Mesenchymal stem cell (in vitro differentiated cells and primary cell): ENCODE measurements at regions not wholly inside any gene's neighbourhood (a gene's known extent, or its start where the extent isn't known, plus 50 kb on each side); places are given as distances from the start of the nearest gene placed in this dataset.
"Not testable (repeated sequence)": the region's sequence is repeated elsewhere in the genome, so short reads cannot be mapped to it uniquely, and the experiment has no call there.

ENCODE experiments used
- DNase-seq: peaks from one replicate; pipeline ENCODE4 v3.0.0-alpha.2; 2013
- H2AFZ ChIP-seq: one replicate; pipeline ENCODE4 v1.6.1; 2013; ENCODE audit warnings: low read depth, mild to moderate bottlenecking, control low read depth, inconsistent platforms, low read length, moderate library complexity
- H2AK5ac ChIP-seq: 2 replicates; pipeline ENCODE4 v1.6.1; 2013; ENCODE audit warnings: low read length, moderate library complexity, mild to moderate bottlenecking, inconsistent platforms; ENCODE audit not compliant: severe bottlenecking
- H2BK120ac ChIP-seq: one replicate; pipeline ENCODE4 v1.6.1; 2013; ENCODE audit warnings: low read depth, mild to moderate bottlenecking, inconsistent platforms, low read length, moderate library complexity
- H2BK12ac ChIP-seq, 2 experiments: one replicate each; pipeline ENCODE4 v1.6.1; 2013; ENCODE audit warnings: inconsistent platforms in 2 of 2, low read length in 2 of 2, mild to moderate bottlenecking in 2 of 2, moderate library complexity in 2 of 2, control low read depth in 1 of 2
- H2BK15ac ChIP-seq: one replicate; pipeline ENCODE4 v1.6.1; 2013; ENCODE audit warnings: mild to moderate bottlenecking, low read depth, inconsistent platforms; ENCODE audit not compliant: poor library complexity, severe bottlenecking
- H2BK5ac ChIP-seq: 2 replicates; pipeline ENCODE4 v1.6.1; 2013; ENCODE audit warnings: low read depth, mild to moderate bottlenecking, low read length, control low read depth, inconsistent platforms; ENCODE audit not compliant: poor library complexity, severe bottlenecking
- H3K14ac ChIP-seq, 2 experiments: one replicate each; pipeline ENCODE4 v1.6.1; 2013; ENCODE audit warnings: inconsistent platforms in 2 of 2, low read length in 2 of 2, control low read depth in 1 of 2, mild to moderate bottlenecking in 1 of 2, moderate library complexity in 1 of 2
- H3K18ac ChIP-seq, 2 experiments: one replicate each; pipeline ENCODE4 v1.6.1; 2013; ENCODE audit warnings: inconsistent platforms in 2 of 2, low read length in 2 of 2, control low read depth in 1 of 2, low read depth in 1 of 2, mild to moderate bottlenecking in 1 of 2
- H3K23ac ChIP-seq, 2 experiments: one replicate each; pipeline ENCODE4 v1.6.1; 2013; ENCODE audit warnings: inconsistent platforms in 2 of 2, low read length in 2 of 2, mild to moderate bottlenecking in 2 of 2, moderate library complexity in 2 of 2, control low read depth in 1 of 2
- H3K27ac ChIP-seq: 2 replicates; pipeline ENCODE4 v1.5.1; 2013; ENCODE audit warnings: mild to moderate bottlenecking, moderate library complexity, low read length, control low read depth, inconsistent platforms; ENCODE audit not compliant: poor library complexity, severe bottlenecking
- H3K27me3 ChIP-seq, 2 experiments: 2 replicates each; pipeline versions ENCODE4 v1.6.1 to v1.7.0; 2013; ENCODE audit warnings: low read length in 2 of 2, mild to moderate bottlenecking in 2 of 2, moderate library complexity in 2 of 2, control low read depth in 1 of 2, inconsistent platforms in 1 of 2; ENCODE audit not compliant: control insufficient read depth in 1 of 2, insufficient read depth in 1 of 2
- H3K36me3 ChIP-seq, 2 experiments: 2 replicates each; pipeline versions ENCODE4 v1.6.1 to v1.7.0; 2013; ENCODE audit warnings: low read length in 2 of 2, control low read depth in 1 of 2, inconsistent platforms in 1 of 2, low read depth in 1 of 2, mild to moderate bottlenecking in 1 of 2; ENCODE audit not compliant: insufficient read depth in 2 of 2, control insufficient read depth in 1 of 2
- H3K4ac ChIP-seq, 2 experiments: one replicate each; pipeline ENCODE4 v1.6.1; 2013; ENCODE audit warnings: inconsistent platforms in 2 of 2, low read length in 2 of 2, mild to moderate bottlenecking in 2 of 2, moderate library complexity in 2 of 2, control low read depth in 1 of 2, low read depth in 1 of 2
- H3K4me1 ChIP-seq: 2 replicates; pipeline ENCODE4 v1.6.1; 2013; ENCODE audit warnings: low read depth, low read length, control low read depth; ENCODE audit not compliant: control insufficient read depth, insufficient read depth
- H3K4me2 ChIP-seq: 2 replicates; pipeline ENCODE4 v1.6.1; 2013; ENCODE audit warnings: low read length, mild to moderate bottlenecking, inconsistent platforms; ENCODE audit not compliant: poor library complexity, severe bottlenecking
- H3K4me3 ChIP-seq, 2 experiments: 2 replicates each; pipeline versions ENCODE4 v1.5.1 to v1.7.0; 2013; ENCODE audit warnings: low read length in 2 of 2, mild to moderate bottlenecking in 2 of 2, control low read depth in 1 of 2, low read depth in 1 of 2; ENCODE audit not compliant: insufficient read depth in 1 of 2
- H3K79me1 ChIP-seq: replicated peaks from 2 replicates; pipeline ENCODE4 v1.6.1; 2013; ENCODE audit warnings: mild to moderate bottlenecking, control low read depth, low read length, inconsistent platforms; ENCODE audit not compliant: poor library complexity, severe bottlenecking
- H3K9ac ChIP-seq: 2 replicates; pipeline ENCODE4 v1.7.0; 2013; ENCODE audit warnings: mild to moderate bottlenecking, low read length, moderate library complexity
- H3K9me3 ChIP-seq: 2 replicates; pipeline ENCODE4 v1.7.0; 2013; ENCODE audit warnings: mild to moderate bottlenecking, low read length; ENCODE audit not compliant: control insufficient read depth
- H4K8ac ChIP-seq: one replicate; pipeline ENCODE4 v1.6.1; 2013; ENCODE audit warnings: inconsistent platforms, mild to moderate bottlenecking, low read length, moderate library complexity
- H4K91ac ChIP-seq: one replicate; pipeline ENCODE4 v1.6.1; 2013; ENCODE audit warnings: mild to moderate bottlenecking, low read length, inconsistent platforms
- WGBS: methylation state at CpG from one replicate; pipeline ENCODE4 v1.1.7; 2013; ENCODE audit warnings: mixed read lengths; 5-methylcytosine and 5-hydroxymethylcytosine counted together

- Histone ChIP-seq H3K4me2 (no peak overlapping the region), H2AFZ (no peak overlapping the region), H3K4ac (no peak overlapping the region), H3K4me3 (no peak overlapping the region), H2BK5ac (no peak overlapping the region), H2AK5ac (no peak overlapping the region), H3K14ac (no peak overlapping the region), H3K27ac (no peak overlapping the region), H3K9me3 (no peaks in the 10 kb centered on the region), H3K9ac (no peak overlapping the region), H2BK120ac (no peak overlapping the region), H3K23ac (no peak overlapping the region), H2BK12ac (no peak overlapping the region), H3K27me3 (peaks cover 0 to 7% of the 10 kb centered on the region in 2 experiments), H3K18ac (no peak overlapping the region), H3K79me1 (no peaks in the 10 kb centered on the region), H4K8ac (no peak overlapping the region), H2BK15ac (no peak overlapping the region), H4K91ac (no peak overlapping the region), H3K4me1 (no peaks in the 10 kb centered on the region), H3K36me3 (no peaks in the 10 kb centered on the region)
- no peak for DNase-seq
- WGBS = 85% methylated on average over 12 of the region's 12 CpGs
These were observed 313.2 kb upstream of the B3GAT1 start for GRCh38 chr11:134725211-134725610.

GRCh38 chr11:134724779-134725140 lies 312.7 kb upstream of the B3GAT1 start:
- Histone ChIP-seq H4K8ac (no peak overlapping the region), H3K18ac (no peak overlapping the region), H4K91ac (no peak overlapping the region), H3K79me1 (no peaks in the 10 kb centered on the region), H3K27ac (no peak overlapping the region), H2BK5ac (no peak overlapping the region), H2AFZ (no peak overlapping the region), H3K23ac (no peak overlapping the region), H2BK12ac (no peak overlapping the region), H3K4me1 (no peaks in the 10 kb centered on the region), H3K36me3 (no peaks in the 10 kb centered on the region), H3K27me3 (peaks cover 0 to 7% of the 10 kb centered on the region in 2 experiments), H3K4ac (no peak overlapping the region), H3K4me3 (no peak overlapping the region), H3K9ac (no peak overlapping the region), H3K4me2 (no peak overlapping the region), H2BK15ac (no peak overlapping the region), H3K9me3 (no peaks in the 10 kb centered on the region), H2BK120ac (no peak overlapping the region), H3K14ac (no peak overlapping the region), H2AK5ac (no peak overlapping the region)
- DNase-seq = no peak
- 88% methylated on average over 8 of the region's 9 CpGs for WGBS

GRCh38 chr11:134724106-134724778 lies 312.2 kb upstream of the B3GAT1 start:
- Histone ChIP-seq H3K9ac (no peak overlapping the region), H2AK5ac (no peak overlapping the region), H4K91ac (no peak overlapping the region), H3K9me3 (no peaks in the 10 kb centered on the region), H3K4me3 (no peak overlapping the region), H3K4ac (no peak overlapping the region), H4K8ac (no peak overlapping the region), H2BK12ac (no peak overlapping the region), H3K79me1 (no peaks in the 10 kb centered on the region), H3K23ac (no peak overlapping the region), H3K14ac (no peak overlapping the region), H2BK15ac (no peak overlapping the region), H3K4me2 (no peak overlapping the region), H3K36me3 (no peaks in the 10 kb centered on the region), H2BK5ac (no peak overlapping the region), H3K4me1 (no peaks in the 10 kb centered on the region), H3K18ac (no peak overlapping the region), H2BK120ac (no peak overlapping the region), H3K27me3 (peaks cover 0 to 7% of the 10 kb centered on the region in 2 experiments), H3K27ac (no peak overlapping the region), H2AFZ (no peak overlapping the region)
- no peak for DNase-seq
- WGBS = 82% methylated on average over 12 of the region's 12 CpGs

- H3K14ac ChIP-seq, DNase-seq: not testable (repeated sequence)
These were observed 308.6 kb upstream of the B3GAT1 start for GRCh38 chr11:134720691-134721070.

More at GRCh38 chr11:134720691-134721070, 308.6 kb upstream of the B3GAT1 start:
- H3K27ac ChIP-seq, H4K91ac ChIP-seq, H2BK12ac ChIP-seq, H3K27me3 ChIP-seq, H3K4me3 ChIP-seq, H3K4ac ChIP-seq, H3K36me3 ChIP-seq, H2AFZ ChIP-seq, H3K23ac ChIP-seq, H3K9me3 ChIP-seq, H3K9ac ChIP-seq, H3K4me2 ChIP-seq, H2BK120ac ChIP-seq, H3K79me1 ChIP-seq, H4K8ac ChIP-seq, H3K4me1 ChIP-seq, H2BK5ac ChIP-seq, H2AK5ac ChIP-seq, H3K18ac ChIP-seq, H2BK15ac ChIP-seq: not testable (repeated sequence)
- WGBS = 100% methylated on average over 1 of the region's 2 CpGs
